ENCODE measurements at regions not wholly inside any gene's neighbourhood (a gene's known extent, or its start where the extent isn't known, plus 50 kb on each side); places are given as distances from the start of the nearest gene placed in this dataset.

DNA sequence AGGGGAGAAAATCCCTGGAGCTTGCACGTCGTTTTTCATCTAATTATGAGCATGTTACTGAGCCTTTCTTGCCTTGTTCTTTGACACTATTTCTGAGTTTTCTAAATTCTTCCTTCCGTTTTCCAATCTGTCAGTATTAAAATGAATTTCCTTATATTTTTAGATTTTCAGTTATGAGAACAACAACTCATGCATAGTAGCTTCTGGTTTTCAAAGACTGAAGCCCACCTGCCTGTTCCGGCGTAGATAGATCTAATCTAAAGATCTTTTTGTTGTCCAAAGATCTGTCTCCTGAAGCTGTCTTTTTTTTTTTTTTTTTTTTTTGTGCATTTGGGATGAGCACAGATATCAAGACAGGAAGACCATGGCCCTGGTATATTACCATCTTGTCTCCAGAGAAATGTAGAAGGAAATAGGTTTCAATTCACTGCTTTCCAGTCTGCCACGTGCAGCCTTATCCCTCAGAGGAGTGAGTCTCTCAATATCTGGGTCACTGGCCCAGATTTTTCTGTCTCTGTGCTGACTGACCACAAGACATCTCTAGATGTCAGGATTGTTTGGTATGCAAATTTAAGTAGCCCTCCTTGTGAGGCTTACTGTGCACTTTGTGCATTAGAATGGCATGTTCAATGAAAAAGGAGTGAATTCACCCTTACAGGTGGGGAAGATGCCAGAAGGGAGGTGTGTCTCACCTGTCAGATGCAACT, 222.3 kb upstream of the TMC3 start:
- DNase-seq (ENCODE audit: low read depth in 3 of 3) = no peak

DNA sequence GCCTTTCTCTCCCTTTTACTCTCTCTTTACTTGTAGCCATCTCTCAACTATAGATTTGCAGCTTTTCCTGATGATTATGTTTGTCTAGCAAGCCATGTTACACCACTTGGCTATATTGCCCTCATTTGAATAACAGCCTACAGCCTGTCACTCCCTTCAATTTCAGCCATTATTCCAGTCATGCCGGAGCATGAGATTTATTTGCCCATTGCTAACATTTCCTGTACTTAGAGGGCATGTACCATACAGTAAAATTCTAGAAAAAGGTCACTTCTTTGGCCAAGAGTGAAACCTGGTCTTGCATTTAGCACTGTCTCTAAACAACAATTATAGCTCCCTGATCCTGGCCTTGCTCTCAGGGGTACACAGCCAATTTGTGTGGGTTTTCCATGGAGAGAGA, 221.7 kb upstream of the TMC3 start:
- no peak for DNase-seq (ENCODE audit: low read depth in 3 of 3)

DNA sequence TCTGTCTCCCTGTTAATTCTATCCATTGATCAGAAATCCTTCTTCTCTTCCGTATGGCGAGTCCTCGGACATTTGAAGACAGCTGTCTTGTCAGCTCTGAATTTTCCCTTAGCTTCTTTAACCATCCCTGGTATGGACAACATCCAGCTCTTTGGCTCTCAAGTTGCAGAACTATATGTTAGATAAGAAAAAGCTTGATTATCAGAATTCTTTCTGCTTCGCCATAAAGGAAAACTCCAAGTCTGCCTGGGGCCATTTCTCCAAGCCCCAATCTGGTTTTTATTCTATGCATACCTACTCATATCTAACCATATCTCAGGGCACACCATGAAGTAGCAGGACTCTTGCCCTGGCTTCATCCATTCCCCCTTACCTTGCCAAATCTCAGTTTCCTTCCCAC, 215.7 kb upstream of the TMC3 start:
- DNase-seq (ENCODE audit: low read depth in 3 of 3) = no peak

DNA sequence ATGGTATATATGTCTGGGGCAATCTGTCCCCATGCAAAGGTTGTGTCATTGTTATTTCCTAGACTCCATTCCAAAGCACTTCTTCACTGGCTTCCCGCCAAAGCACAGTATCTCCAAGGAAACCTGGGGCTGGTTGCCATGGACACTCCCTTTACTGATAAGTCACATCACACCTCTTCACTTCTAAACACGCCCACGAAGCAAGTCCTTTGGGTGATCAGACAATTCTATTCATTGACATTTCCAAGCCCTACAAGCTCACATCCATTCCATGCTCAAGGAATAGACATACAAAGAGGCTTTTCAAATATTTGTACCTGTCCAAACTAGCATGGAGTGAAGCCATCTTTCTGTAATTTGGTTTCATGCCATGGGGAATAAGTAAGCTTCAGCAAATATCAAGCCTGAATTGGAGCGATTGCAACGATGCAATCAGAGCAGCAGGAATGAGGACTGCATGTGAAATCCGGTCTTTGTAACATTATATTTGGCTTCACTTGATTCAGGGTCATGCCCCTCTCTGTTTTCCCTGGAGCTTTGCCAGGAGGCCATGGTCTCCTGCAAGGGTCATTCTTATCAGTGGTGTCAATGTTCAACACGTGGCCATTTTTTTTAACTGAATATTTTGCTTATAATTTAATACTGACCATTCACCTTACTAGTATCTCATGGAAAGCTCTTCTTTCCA, 201.6 kb upstream of the TMC3 start:
- no peak for DNase-seq (ENCODE audit: low read depth in 3 of 3)

DNA sequence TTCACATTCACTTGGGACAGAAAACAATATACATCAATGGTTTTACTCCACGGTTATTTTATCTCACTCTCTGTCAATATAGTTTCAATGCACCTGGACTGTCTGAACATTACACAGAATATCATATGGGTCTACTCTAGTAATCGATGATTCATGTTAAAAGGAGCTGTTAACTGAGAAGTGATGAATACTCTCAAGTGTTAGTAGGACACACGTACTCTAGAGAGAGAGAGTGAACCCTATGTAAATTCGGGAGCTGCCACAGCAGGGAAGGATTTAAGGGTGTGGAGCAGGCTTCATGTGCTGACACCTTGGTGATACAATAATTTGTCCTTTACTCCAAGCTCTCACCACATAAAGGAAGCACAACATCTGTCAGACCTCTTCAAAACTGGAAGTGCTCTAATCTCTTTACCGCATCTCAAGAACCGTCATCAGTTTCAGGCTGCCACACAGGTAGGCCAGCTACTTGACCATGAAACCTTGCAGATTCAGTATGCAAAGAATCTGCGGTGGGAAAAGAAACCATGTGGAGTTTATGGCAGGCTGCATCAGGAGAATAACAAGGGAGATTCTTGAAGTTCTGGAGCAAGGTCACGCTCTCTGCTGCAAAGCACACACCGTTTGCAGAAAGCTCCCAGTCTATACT, 199.2 kb upstream of the TMC3 start:
- no peak for DNase-seq (ENCODE audit: low read depth in 3 of 3)

DNA sequence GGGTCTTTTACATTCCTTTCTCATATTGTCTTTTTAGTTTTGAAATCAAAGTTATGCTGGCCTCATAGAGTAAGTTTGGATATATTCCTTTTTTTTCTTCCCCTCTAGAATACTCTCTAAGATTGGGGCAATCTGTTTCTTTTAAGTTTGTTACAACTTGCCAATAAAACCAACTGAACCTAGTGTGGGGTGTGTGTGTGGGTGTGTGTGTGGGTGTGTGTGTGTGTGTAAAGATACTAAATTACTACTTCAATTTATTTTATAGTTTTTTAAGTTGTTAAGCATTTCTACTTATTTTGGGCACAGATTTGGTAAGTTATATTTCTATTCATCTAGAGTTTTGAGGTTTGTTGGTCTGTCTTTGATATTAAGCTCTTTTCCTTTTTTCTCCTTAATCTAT, 198.2 kb upstream of the TMC3 start:
- DNase-seq (ENCODE audit: low read depth in 3 of 3) = no peak

DNA sequence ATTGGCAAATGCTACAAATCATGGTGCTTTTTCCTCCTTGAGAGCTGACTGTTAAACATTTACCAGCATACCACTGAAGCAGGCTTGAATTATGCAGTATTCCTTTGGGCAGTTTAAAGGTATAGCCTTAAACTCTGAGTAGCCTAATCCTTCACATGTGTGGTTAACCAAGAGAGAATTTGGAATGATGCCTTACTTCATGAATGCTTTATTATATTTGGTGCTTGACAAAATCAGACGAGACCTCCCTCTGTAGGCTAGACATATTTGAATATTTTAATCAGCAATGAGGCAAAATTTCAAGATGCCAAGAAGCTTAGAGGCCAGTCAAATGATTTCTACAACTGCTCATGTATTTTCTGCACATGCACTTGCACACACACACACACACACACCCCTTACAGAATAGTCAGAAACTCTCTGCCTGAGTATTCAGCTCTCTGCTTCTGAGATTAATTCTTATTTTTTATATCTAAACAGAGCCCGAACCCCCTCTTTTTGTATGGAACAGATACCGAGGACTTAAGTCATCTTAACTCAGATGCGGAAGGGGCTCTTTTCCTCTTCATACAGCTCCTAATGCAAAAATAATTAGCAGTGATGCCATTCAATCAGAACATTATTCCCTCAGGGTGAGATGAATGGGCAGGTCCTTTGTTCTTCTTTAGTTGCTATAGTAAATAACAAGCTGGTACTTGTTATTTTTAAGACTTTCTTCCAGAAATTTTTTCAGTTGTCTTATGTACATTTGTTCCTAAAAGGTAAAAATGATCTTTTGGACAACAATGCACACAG, 195.5 kb upstream of the TMC3 start:
- no peak for DNase-seq (ENCODE audit: low read depth in 3 of 3)

DNA sequence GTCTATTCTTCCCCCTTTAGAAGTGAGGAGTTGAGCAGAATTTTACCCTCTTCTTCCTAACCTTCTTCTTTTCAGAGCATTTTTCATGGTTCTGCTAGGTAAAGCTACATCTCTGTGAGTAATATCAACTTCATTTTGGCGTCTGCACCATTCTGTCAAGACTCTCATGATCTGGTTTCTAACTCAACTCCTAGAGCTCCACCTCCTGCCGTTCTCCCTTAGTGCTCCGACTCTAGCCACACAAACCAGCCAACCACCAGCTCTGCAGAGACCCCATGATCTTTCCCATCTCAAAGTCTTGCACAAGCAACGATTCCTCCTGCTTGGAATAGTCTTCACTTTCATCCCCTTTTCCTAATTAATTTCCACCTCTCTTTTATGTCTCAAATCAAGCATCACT, 193.9 kb upstream of the TMC3 start:
- DNase-seq (ENCODE audit: low read depth in 3 of 3) = no peak

DNA sequence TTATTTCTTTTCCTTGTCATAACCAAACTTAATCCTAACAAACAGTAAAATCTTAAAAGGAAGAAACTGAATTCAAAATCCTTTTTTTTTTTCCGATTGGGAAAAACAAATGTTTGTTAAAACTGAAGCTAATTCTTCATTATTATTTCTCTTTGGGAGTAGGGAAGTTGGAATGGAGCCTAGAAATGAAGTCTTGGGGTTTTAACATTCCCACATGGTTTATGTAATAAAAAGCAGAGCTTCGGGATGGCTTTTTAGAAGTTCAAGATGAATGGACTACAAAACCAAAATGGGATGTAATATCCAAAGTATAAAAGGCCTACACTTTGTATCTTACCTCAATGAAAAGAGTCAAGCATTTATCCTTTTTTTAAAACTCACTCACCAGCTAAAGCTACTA, 189.0 kb upstream of the TMC3 start:
- no peak for DNase-seq (ENCODE audit: low read depth in 3 of 3)

DNA sequence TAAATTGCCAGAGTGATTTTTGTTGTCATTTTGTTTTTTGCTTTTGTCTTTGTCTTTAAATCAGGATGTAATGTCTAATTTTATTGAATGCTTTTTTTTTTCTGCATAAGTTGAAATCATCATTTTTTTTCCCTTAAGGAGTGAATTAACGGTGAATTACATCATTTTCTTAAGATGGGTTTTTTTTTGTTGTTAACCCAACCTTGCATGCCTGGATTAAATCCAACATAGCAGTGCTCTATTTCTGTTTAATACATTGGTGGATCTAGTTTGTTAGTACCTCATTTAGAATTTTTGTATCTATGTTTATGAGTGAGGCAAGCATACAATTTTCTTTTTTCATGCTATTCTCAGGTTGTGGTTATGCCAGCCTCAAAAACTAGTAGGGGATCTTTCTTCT, 186.4 kb upstream of the TMC3 start:
- no peak for DNase-seq (ENCODE audit: low read depth in 3 of 3)

DNA sequence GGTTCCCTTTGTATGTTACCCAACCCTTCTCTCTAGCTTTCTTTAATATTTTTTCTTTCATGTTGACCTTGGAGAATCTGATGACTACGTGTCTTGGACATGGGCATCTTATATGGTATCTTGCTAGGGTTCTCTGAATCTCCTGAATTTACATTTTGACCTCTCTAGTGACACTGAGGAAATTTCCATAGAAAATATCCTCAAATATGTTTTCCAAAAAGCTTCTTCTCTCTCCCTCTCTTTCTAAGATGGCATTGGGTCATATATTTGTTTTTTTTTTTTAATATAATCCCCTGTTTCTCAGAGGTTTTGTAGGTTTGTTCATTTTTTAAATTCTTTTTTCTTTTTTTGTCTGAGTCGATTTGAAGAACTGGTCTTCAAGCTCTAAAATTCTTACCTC, 184.0 kb upstream of the TMC3 start:
- DNase-seq (ENCODE audit: low read depth in 3 of 3) = no peak

DNA sequence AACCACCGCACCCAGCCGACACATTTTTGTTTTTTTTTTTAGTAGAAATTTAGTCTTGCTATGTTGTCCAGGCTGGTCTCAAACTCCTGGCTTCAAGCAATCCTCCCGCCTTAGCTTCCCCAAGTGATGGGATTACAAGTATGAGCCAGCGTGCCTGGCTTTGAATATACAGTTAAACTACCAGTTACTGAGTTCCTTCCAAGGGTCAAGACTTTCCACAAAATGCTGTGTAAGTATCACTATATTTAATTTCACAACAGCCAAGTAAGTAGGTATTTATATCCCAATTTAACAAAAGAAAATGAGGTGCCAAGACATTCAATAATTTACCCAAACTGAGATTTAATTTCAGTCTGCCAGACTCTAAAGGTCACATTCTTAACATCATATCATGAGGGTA, 181.3 kb upstream of the TMC3 start:
- DNase-seq (ENCODE audit: low read depth in 3 of 3) = no peak

DNA sequence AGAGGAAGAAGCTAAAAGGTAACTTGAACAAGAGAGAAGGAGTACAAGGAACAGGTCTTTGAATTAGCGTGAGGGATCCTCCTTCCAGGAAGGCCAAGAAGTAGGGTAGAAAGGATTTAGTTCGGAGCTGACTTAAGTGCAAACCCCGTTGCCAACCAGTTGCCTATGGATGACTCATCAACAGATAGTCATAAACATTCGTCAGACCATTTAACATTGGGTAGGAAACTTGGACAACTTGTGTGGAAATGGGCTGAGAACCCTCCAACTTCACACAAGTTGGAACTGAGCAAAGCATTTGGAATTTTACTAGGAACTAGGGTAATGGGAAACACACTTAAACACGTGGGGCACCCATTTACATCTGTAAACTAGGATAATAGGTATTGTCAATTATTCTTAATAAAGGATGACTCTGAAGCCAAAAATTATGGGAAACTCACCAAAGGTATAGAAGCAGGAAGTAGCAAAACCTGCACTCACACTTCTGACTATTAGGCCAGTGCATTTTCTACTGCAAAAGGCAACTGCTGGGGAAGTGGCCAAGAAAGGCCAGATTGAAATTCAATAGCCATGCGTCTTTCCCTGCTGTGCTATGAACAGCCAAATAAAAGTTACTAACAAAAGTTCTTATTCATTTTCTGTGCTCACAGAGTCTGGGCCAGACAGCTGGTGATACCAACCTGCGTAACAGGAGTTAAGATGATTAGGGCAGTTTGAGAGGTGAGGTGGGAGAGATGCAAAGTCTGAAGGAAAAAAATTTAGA, 174.5 kb upstream of the TMC3 start:
- DNase-seq (ENCODE audit: low read depth in 3 of 3) = no peak

DNA sequence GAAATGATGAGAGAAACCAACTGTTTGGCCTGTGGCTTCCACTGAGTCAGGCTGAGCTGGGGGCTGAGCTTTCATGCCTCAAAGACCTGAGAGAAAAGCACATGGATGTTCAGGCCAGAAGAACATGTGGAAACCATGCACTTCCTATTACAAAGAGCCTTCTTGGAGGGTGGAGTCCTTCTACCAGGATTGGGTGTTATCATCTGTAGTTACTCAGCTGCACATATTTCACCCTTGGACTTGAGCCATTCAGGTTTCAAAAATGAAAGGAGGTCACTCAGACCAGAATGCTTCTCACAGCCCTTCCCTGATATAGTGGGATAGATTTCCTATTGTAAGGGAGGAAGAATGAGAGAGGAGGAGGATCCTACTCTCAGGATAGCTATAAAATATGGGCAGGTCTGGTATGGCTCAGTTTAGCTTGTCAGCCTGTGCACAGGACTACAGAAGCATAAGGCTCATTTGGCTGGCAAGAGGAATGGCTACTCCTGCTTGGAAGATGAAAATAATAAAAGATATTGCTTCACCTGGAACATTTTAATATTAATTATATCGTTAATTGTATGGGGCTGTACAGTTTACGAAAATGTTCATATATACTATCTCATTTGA, 173.6 kb upstream of the TMC3 start:
- DNase-seq (ENCODE audit: low read depth in 3 of 3) = no peak

DNA sequence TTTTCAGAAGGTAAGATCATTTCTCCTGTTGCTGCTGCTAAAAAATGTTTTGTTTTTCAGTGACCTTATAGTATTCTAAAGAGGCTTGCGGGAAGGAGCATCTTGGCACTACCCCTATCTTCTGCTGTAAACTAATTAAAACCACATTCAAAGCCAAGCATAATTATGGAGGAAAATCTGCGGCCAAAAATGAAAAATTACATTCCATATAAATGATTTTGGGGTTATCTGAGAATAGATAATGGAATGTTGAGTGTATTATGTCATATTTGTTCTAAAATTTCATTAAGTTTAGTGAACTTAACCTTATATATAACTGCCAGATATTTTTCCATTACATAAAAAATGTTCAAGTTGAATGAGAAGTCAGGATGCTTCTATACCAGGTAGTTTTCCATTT, 170.4 kb upstream of the TMC3 start:
- no peak for DNase-seq (ENCODE audit: low read depth in 3 of 3)

DNA sequence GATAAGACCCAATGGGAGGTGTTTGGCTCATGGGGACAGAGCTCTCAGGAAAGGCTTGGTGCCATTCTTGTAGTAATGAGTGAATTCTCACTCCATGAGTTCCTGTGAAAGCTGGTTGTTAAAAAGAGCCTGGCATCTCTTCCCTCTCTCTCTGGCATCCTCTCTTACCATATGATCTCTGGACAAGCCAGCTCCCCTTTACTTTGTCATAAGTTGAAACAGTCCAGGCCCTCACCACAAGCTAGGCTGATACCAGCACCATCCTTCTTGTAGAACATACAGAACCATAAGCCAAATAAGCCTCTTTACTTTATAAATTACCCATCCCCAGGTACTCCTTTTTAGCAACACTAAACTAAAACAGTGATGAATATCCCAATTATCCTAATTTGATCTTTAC, 166.9 kb upstream of the TMC3 start:
- no peak for DNase-seq (ENCODE audit: low read depth in 3 of 3)

DNA sequence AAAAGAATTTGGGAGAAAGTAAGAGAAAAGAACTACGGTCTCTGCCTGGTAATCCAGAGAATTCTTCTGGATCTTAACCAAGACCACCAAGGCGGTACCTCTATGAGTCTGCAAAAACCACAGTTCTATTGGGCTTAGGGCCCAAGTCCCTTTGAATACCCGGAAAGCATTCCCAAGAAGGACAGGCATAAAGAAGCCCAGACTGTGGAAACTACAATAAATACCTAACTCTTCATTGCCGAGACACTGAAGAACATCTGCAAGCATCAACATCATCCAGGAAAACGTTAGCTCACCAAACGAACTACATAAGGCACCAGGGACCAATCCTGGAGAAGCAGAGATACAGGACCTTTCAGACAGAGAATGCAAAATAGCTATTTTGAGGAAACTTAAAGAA, 162.3 kb upstream of the TMC3 start:
- no peak for DNase-seq (ENCODE audit: low read depth in 3 of 3)

DNA sequence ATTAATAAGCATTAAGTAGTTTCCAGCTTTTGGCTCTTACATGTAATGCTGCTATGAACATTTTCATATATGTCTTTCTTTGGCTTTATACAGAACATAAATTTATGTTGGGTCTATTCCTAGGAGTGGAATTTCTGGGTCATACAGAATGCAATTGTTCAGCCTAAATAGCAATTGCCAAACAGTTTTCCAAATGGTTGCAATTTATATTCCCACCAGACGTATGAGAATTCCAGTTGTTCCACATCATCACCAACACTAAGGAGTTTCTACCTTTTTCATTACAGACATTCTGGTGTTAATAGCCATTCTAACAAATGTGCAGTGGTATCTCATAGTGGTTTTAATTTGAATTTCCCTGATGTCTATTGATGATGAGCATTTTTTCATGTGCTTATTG, 160.1 kb upstream of the TMC3 start:
- no peak for DNase-seq (ENCODE audit: low read depth in 3 of 3)

DNA sequence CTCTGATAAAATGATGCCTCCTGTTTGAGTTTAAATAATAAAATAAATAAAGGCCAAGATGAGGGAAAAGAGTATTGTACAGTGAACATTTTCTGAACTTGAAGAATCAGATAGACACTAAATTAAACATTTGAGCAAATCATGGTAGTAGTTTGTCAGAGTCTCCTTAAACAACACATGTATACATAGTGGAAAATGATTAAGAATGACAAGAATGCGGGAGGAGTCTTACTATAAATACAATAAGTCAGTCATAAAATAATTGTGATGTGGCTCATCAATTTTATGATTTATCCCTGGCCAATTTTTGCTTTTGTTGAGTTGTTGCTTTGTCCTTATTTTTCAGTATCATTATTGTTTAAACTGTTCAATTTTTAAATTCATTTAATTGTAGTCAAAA, 158.0 kb upstream of the TMC3 start:
- DNase-seq (ENCODE audit: low read depth in 3 of 3) = no peak

DNA sequence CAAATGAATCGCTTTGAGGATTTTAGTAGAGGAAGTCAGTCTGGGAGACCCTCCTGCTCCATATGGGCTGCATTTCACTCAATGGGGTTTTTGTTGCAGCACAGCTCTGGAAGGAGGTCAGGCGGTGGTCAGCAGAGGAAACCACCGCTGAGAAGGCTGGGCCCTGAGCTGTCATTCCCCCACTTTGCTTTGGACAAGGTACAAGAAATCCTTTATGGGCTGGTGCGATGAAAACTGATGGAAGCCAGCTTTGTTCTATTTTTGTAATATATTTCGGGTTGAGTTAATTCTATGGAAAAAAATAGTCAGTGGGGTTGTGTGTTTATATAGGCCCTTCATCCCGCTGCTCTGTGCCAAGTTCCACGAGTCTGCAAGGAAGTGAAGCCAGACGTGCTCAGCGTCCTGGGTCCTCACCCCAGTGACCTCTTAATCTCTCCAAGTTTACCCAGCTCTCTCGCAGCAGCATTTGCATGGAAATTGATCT, 157.1 kb upstream of the TMC3 start:
- DNase-seq (ENCODE audit: low read depth in 3 of 3) = no peak

DNA sequence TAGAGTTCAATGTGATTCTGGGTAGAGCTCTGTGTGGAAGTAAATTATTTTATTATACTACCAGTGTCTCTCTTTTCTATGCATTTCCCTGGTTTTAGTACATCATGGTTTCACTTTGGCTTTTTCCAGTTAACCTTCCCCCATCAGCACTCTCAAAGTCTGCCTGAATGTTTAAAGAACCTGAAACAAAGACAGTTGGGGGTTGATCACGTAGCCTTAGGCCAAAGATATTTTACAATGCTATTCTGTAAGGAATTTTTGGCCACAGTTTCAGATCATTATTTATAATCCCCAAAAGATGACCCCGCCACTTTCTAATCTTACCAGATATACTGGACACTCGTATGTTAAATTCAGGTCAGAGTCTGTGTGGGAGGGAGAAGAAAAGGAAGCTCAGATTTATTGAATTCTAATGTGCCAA, 156.3 kb upstream of the TMC3 start:
- no peak for DNase-seq (ENCODE audit: low read depth in 3 of 3)
